Sigmoid colon (tissue), 4 donors: ENCODE measurements at regions not wholly inside any gene's neighbourhood (a gene's known extent, or its start where the extent isn't known, plus 50 kb on each side); places are given as distances from the start of the nearest gene placed in this dataset.

Source experiments
- EP300 ChIP-seq, 4 donors: sonication (generic); formaldehyde crosslinking; IDR thresholded peaks; one replicate each; pipeline ENCODE4 v1.6.1; 2017; ENCODE audit warnings: antibody characterized with exemption in 4 of 4
- POLR2A ChIP-seq, 2 donors: fragments of 450-650 bp; IDR thresholded peaks; one replicate each; pipeline ENCODE4 v1.6.1; 2016; ENCODE audit warnings: antibody characterized with exemption in 2 of 2, mild to moderate bottlenecking in 2 of 2, moderate library complexity in 2 of 2
- POLR2AphosphoS5 ChIP-seq, 4 donors: sonication (generic); formaldehyde crosslinking; IDR thresholded peaks; one replicate each; pipeline ENCODE4 v1.6.1; 2017; ENCODE audit warnings: antibody characterized with exemption in 4 of 4
- TF ChIP-seq, protein P1 (sequence below), 4 experiments: fragments of 450-650 bp in 3 of 4; fragments of 200-600 bp in 1 of 4; IDR thresholded peaks; one replicate each; pipeline ENCODE4 v1.5.1; 2016 to 2019; ENCODE audit warnings: antibody characterized with exemption in 4 of 4, mild to moderate bottlenecking in 3 of 4, moderate library complexity in 2 of 4

DNA sequence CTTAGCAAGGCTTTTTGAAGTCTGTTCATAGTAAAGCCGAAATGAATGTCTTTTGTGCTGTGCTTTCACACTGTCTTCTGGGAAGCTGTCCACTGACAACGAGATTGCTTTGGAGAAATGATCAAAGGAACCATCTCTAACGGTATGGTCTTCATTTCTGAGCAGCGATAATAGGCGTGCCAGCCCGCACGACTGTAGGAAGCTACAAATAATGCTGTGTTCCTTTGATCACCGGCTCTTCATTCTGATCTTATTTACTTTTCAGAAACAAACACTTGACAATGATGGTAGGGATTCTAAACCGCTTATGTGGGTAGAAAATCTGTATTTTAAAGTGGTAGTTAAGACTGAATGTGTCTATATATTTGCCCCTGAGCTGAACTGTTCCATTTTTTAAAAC lies 306.6 kb upstream of the EXOC2 start:
- TF ChIP-seq POLR2A (IDR thresholded peaks at IDR 0.05) (no peak), POLR2AphosphoS5 (IDR thresholded peaks at IDR 0.05) (no peak), EP300 (IDR thresholded peaks at IDR 0.05) (no peak)
- TF ChIP-seq, protein P1, sequence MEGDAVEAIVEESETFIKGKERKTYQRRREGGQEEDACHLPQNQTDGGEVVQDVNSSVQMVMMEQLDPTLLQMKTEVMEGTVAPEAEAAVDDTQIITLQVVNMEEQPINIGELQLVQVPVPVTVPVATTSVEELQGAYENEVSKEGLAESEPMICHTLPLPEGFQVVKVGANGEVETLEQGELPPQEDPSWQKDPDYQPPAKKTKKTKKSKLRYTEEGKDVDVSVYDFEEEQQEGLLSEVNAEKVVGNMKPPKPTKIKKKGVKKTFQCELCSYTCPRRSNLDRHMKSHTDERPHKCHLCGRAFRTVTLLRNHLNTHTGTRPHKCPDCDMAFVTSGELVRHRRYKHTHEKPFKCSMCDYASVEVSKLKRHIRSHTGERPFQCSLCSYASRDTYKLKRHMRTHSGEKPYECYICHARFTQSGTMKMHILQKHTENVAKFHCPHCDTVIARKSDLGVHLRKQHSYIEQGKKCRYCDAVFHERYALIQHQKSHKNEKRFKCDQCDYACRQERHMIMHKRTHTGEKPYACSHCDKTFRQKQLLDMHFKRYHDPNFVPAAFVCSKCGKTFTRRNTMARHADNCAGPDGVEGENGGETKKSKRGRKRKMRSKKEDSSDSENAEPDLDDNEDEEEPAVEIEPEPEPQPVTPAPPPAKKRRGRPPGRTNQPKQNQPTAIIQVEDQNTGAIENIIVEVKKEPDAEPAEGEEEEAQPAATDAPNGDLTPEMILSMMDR (IDR thresholded peaks at IDR 0.05) = no peak
